ENCODE measurements at regions not wholly inside any gene's neighbourhood (a gene's known extent, or its start where the extent isn't known, plus 50 kb on each side); places are given as distances from the start of the nearest gene placed in this dataset.

- no peak for DNase-seq
Observed at GRCh38 chr2:166563894-166564293, 69.8 kb upstream of the SCN7A start.

GRCh38 chr2:166560022-166560421 lies 66.0 kb upstream of the SCN7A start:
- no peak for DNase-seq

- no peak for DNase-seq
Observed at GRCh38 chr2:166550923-166551322, 56.9 kb upstream of the SCN7A start.

GRCh38 chr2:166545473-166545872 lies 51.4 kb upstream of the SCN7A start:
- no peak for DNase-seq

All from hypothalamus (tissue), 51 donors.